MM.1S (cell line): ENCODE measurements at regions not wholly inside any gene's neighbourhood (a gene's known extent, or its start where the extent isn't known, plus 50 kb on each side); places are given as distances from the start of the nearest gene placed in this dataset.

ENCODE experiments used
- DNase-seq: peaks from one replicate; pipeline ENCODE4 v3.0.0-alpha.2; 2015
- H2AFZ ChIP-seq: fragments of 300-600 bp; sonication (generic); 2 replicates; pipeline ENCODE4 v1.6.0; 2016; ENCODE audit warnings: antibody characterized with exemption, low read length
- H3F3A ChIP-seq: fragments of 300-600 bp; sonication (generic); 2 replicates; pipeline ENCODE4 v1.6.1; 2016; ENCODE audit warnings: mild to moderate bottlenecking, antibody characterized with exemption, low read length, moderate library complexity, mixed read lengths; ENCODE audit not compliant: insufficient read depth
- H3K27ac ChIP-seq: fragments of 300-600 bp; sonication (generic); 2 replicates; pipeline ENCODE4 v1.5.1; 2016; ENCODE audit warnings: mild to moderate bottlenecking, low read length
- H3K27me3 ChIP-seq: fragments of 300-600 bp; sonication (generic); replicated peaks from 2 replicates; pipeline ENCODE4 v1.6.0; 2016; ENCODE audit warnings: low read length; ENCODE audit not compliant: insufficient read depth
- H3K36me3 ChIP-seq: fragments of 300-600 bp; sonication (generic); replicated peaks from 2 replicates; pipeline ENCODE4 v1.6.1; 2016; ENCODE audit warnings: mild to moderate bottlenecking, low read length, mixed read lengths; ENCODE audit not compliant: insufficient read depth
- H3K4me1 ChIP-seq: fragments of 300-600 bp; sonication (generic); 2 replicates; pipeline ENCODE4 v1.6.1; 2016; ENCODE audit warnings: low read length, mixed read lengths
- H3K4me2 ChIP-seq: fragments of 300-600 bp; sonication (generic); 2 replicates; pipeline ENCODE4 v1.6.0; 2016; ENCODE audit warnings: low read depth, low read length
- H3K4me3 ChIP-seq: fragments of 300-600 bp; sonication (generic); 2 replicates; pipeline ENCODE4 v1.5.1; 2016; ENCODE audit warnings: low read length, mixed read lengths
- H3K79me2 ChIP-seq: fragments of 300-600 bp; sonication (generic); 2 replicates; pipeline ENCODE4 v1.6.1; 2016; ENCODE audit warnings: mixed run types, low read length, mixed read lengths
- H3K9ac ChIP-seq: fragments of 300-600 bp; sonication (generic); 2 replicates; pipeline ENCODE4 v1.6.1; 2016; ENCODE audit warnings: low read length, mixed read lengths
- H3K9me2 ChIP-seq: fragments of 300-600 bp; sonication (generic); replicated peaks from 2 replicates; pipeline ENCODE4 v1.6.1; 2016; ENCODE audit warnings: mild to moderate bottlenecking, low read length, mixed read lengths; ENCODE audit not compliant: insufficient read depth
- H3K9me3 ChIP-seq: fragments of 300-600 bp; sonication (generic); replicated peaks from 2 replicates; pipeline ENCODE4 v1.6.1; 2016; ENCODE audit warnings: mild to moderate bottlenecking, low read length, mixed read lengths; ENCODE audit not compliant: insufficient read depth
- H4K20me1 ChIP-seq: fragments of 300-600 bp; sonication (generic); 2 replicates; pipeline ENCODE4 v1.6.1; 2016; ENCODE audit warnings: mild to moderate bottlenecking, low read length, moderate library complexity, mixed read lengths; ENCODE audit not compliant: insufficient read depth
- CTCF ChIP-seq: fragments of 300-600 bp; sonication (generic); IDR thresholded peaks from 2 replicates; pipeline ENCODE4 v1.5.1; 2016; ENCODE audit warnings: antibody characterized with exemption, low read length, mixed read lengths
- EZH2 ChIP-seq: fragments of 300-600 bp; sonication (generic); optimal IDR thresholded peaks from 2 replicates; pipeline ENCODE3; 2017; ENCODE audit warnings: low read depth, mild to moderate bottlenecking, antibody characterized with exemption, low read length, mixed read lengths
- EZH2phosphoT487 ChIP-seq: fragments of 300-600 bp; sonication (generic); IDR thresholded peaks from 2 replicates; pipeline ENCODE4 v1.6.1; 2018; ENCODE audit warnings: antibody characterized with exemption, low read length

- no peaks in the 10 kb centered on the region for H3K36me3 ChIP-seq
- no peak overlapping the region for H3K4me3 ChIP-seq
- no peaks in the 10 kb centered on the region for H4K20me1 ChIP-seq
- no peak overlapping the region for H2AFZ ChIP-seq
- H3F3A ChIP-seq, result no peaks in the 10 kb centered on the region
- H3K27me3 ChIP-seq, result no peaks in the 10 kb centered on the region
- H3K9me2 ChIP-seq, result no peaks in the 10 kb centered on the region
- H3K79me2 ChIP-seq, result no peaks in the 10 kb centered on the region
- H3K9ac ChIP-seq, result no peak overlapping the region
- no peak overlapping the region for H3K4me2 ChIP-seq
- H3K4me1 ChIP-seq, result no peaks in the 10 kb centered on the region
- no peaks in the 10 kb centered on the region for H3K9me3 ChIP-seq
- H3K27ac ChIP-seq, result no peak overlapping the region
- TF ChIP-seq EZH2phosphoT487 (no peak), CTCF (no peak), EZH2 (no peak)
- DNase-seq, result no peak
These were observed 77.5 kb upstream of the EEPD1 start for GRCh38 chr7:36075561-36075960.

GRCh38 chr7:36076074-36076473 lies 77.0 kb upstream of the EEPD1 start:
- no peak for DNase-seq
- Histone ChIP-seq H3K4me3 (no peak overlapping the region), H3K9me2 (no peaks in the 10 kb centered on the region), H3K4me2 (no peak overlapping the region), H3K9ac (no peak overlapping the region), H3K36me3 (no peaks in the 10 kb centered on the region), H3K79me2 (no peaks in the 10 kb centered on the region), H4K20me1 (no peaks in the 10 kb centered on the region), H3F3A (no peaks in the 10 kb centered on the region), H3K27me3 (no peaks in the 10 kb centered on the region), H3K9me3 (no peaks in the 10 kb centered on the region), H3K27ac (no peak overlapping the region), H3K4me1 (no peaks in the 10 kb centered on the region), H2AFZ (no peak overlapping the region)
- no peak for TF ChIP-seq EZH2
- TF ChIP-seq CTCF, result no peak
- TF ChIP-seq EZH2phosphoT487, result no peak

GRCh38 chr7:36078816-36079360 lies 74.2 kb upstream of the EEPD1 start:
- Histone ChIP-seq H4K20me1 (no peaks in the 10 kb centered on the region), H3K9ac (no peak overlapping the region), H3K27me3 (no peaks in the 10 kb centered on the region), H3F3A (no peaks in the 10 kb centered on the region), H3K4me3 (no peak overlapping the region), H3K9me3 (no peaks in the 10 kb centered on the region), H3K9me2 (no peaks in the 10 kb centered on the region), H2AFZ (no peak overlapping the region), H3K4me1 (no peaks in the 10 kb centered on the region), H3K79me2 (no peaks in the 10 kb centered on the region), H3K4me2 (no peak overlapping the region), H3K27ac (no peak overlapping the region), H3K36me3 (no peaks in the 10 kb centered on the region)
- TF ChIP-seq CTCF (no peak), EZH2phosphoT487 (no peak), EZH2 (no peak)
- DNase-seq, result no peak
